PC-9 (cell line): ENCODE measurements at regions not wholly inside any gene's neighbourhood (a gene's known extent, or its start where the extent isn't known, plus 50 kb on each side); places are given as distances from the start of the nearest gene placed in this dataset.

Source experiments
- BruUV-seq: library from RNA; stranded (reverse); fragments of 400-500 nt; replicated peaks from 2 replicates; lab custom pipeline; 2021; lab: Mats Ljungman, UMichigan
- CTCF ChIA-PET: fragments of 300-600 bp; sonication (Branson Sonifier 250); formaldehyde crosslinking; loops from one replicate; lab custom pipeline; 2022; ENCODE audit warnings: antibody characterized with exemption; lab: Charles Lee
- POLR2A ChIA-PET: fragments of 300-600 bp; sonication (Branson Sonifier 250); formaldehyde crosslinking; loops from one replicate; lab custom pipeline; 2022; ENCODE audit warnings: antibody characterized with exemption; ENCODE audit not compliant: unreplicated experiment; lab: Charles Lee
- DNase-seq, 2 experiments: peaks; one replicate each; pipeline versions ENCODE4 v3.0.0 to v3.0.0-alpha.2; 2015 to 2022; ENCODE audit warnings: mixed read lengths in 1 of 2
- H2AFZ ChIP-seq: fragments of 200-600 bp; sonication (generic); 2 replicates; pipeline ENCODE4 v1.8.1; 2017; ENCODE audit warnings: antibody characterized with exemption
- H3F3A ChIP-seq: fragments of 200-600 bp; sonication (generic); 2 replicates; pipeline ENCODE4 v1.8.1; 2017; ENCODE audit warnings: antibody characterized with exemption, mild to moderate bottlenecking, low read depth; ENCODE audit not compliant: insufficient read depth
- H3K27ac ChIP-seq: fragments of 200-600 bp; sonication (generic); 2 replicates; pipeline ENCODE4 v1.6.1; 2016; ENCODE audit warnings: mixed run types
- H3K27me3 ChIP-seq: fragments of 200-600 bp; sonication (generic); 2 replicates; pipeline ENCODE4 v1.6.1; 2016; ENCODE audit warnings: low read depth, mixed run types; ENCODE audit not compliant: insufficient read depth
- H3K36me3 ChIP-seq: fragments of 200-600 bp; sonication (generic); 2 replicates; pipeline ENCODE4 v1.6.1; 2016; ENCODE audit warnings: low read depth, mixed run types
- H3K4me1 ChIP-seq: fragments of 200-600 bp; sonication (generic); replicated peaks from 2 replicates; pipeline ENCODE4 v1.6.1; 2016; ENCODE audit warnings: mixed run types; ENCODE audit not compliant: insufficient read depth
- H3K4me2 ChIP-seq: fragments of 200-600 bp; sonication (generic); 2 replicates; pipeline ENCODE4 v1.6.1; 2017; ENCODE audit warnings: mixed run types
- H3K4me3 ChIP-seq: fragments of 200-600 bp; sonication (generic); 2 replicates; pipeline ENCODE4 v1.6.1; 2016; ENCODE audit warnings: mixed run types
- H3K79me2 ChIP-seq: fragments of 200-600 bp; sonication (generic); 2 replicates; pipeline ENCODE4 v1.6.1; 2017; ENCODE audit warnings: low read depth, mixed run types
- H3K9me2 ChIP-seq: fragments of 200-600 bp; sonication (generic); 2 replicates; pipeline ENCODE4 v1.8.1; 2017; ENCODE audit warnings: mild to moderate bottlenecking; ENCODE audit not compliant: insufficient read depth
- H3K9me3 ChIP-seq: fragments of 200-600 bp; sonication (generic); 2 replicates; pipeline ENCODE4 v1.8.1; 2016; ENCODE audit warnings: low read depth; ENCODE audit not compliant: insufficient read depth
- H4K20me1 ChIP-seq: fragments of 200-600 bp; sonication (generic); 2 replicates; pipeline ENCODE4 v1.8.1; 2017; ENCODE audit not compliant: insufficient read depth
- EZH2 ChIP-seq: fragments of 200-600 bp; sonication (generic); IDR thresholded peaks from 2 replicates; pipeline ENCODE4 v1.8.0; 2017; ENCODE audit warnings: antibody characterized with exemption, low read depth
- intact Hi-C: fragments of 100-400 bp; cut with micrococcal nuclease; formaldehyde crosslinking; loops from one replicate; pipeline ENCODE4 v1.10.0; 2022; ENCODE audit not compliant: unreplicated experiment
- TF ChIP-seq, protein P1 (sequence below): fragments of 200-600 bp; sonication (generic); conservative IDR thresholded peaks from 2 replicates; pipeline ENCODE4 v1.6.1; 2017; ENCODE audit warnings: mixed run types, antibody characterized with exemption, mild to moderate bottlenecking, moderate library complexity

DNA sequence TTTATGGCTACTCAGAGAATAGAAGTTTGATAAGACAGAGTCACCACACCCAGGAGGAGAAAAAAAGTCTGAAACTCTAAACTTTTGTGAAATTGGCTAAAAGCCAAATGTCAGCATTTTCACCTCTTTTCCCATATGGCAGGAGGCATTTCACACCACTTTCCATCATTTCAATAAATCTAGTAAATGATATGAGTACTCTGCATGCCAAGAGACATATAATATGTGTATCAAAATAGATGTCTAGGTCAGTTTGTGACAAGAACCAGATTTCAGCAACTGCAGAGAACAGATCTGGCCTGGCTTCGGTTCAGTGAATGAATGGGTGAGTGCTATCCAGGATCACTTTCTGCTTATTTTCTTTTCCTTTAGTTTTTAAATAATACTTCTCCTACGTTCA is 470.8 kb downstream of the ENC1 start:
- DNase-seq: no peak
- Histone ChIP-seq H3K79me2 (no peaks in the 10 kb centered on the region), H4K20me1 (no peaks in the 10 kb centered on the region), H3K9me2 (no peaks in the 10 kb centered on the region), H2AFZ (no peak overlapping the region), H3K9me3 (no peaks in the 10 kb centered on the region), H3K27ac (no peak overlapping the region), H3F3A (no peaks in the 10 kb centered on the region; the same call in 1 of the 2 replicates), H3K4me1 (peaks cover 25% of the 10 kb centered on the region), H3K4me2 (no peak overlapping the region), H3K36me3 (no peaks in the 10 kb centered on the region), H3K27me3 (no peaks in the 10 kb centered on the region), H3K4me3 (no peak overlapping the region)
- no TSS peak for BruUV-seq
- TF ChIP-seq, protein P1, sequence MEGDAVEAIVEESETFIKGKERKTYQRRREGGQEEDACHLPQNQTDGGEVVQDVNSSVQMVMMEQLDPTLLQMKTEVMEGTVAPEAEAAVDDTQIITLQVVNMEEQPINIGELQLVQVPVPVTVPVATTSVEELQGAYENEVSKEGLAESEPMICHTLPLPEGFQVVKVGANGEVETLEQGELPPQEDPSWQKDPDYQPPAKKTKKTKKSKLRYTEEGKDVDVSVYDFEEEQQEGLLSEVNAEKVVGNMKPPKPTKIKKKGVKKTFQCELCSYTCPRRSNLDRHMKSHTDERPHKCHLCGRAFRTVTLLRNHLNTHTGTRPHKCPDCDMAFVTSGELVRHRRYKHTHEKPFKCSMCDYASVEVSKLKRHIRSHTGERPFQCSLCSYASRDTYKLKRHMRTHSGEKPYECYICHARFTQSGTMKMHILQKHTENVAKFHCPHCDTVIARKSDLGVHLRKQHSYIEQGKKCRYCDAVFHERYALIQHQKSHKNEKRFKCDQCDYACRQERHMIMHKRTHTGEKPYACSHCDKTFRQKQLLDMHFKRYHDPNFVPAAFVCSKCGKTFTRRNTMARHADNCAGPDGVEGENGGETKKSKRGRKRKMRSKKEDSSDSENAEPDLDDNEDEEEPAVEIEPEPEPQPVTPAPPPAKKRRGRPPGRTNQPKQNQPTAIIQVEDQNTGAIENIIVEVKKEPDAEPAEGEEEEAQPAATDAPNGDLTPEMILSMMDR: no peak
- no peak for TF ChIP-seq EZH2
- ChIA-PET POLR2A (no interaction called here), CTCF (no interaction called here)
- intact Hi-C loops: no loop called here

- Histone ChIP-seq H3K4me2 (peak overlapping the region; percentile 23), H3K79me2 (no peaks in the 10 kb centered on the region), H3K27ac (peak overlapping the region; percentile 43), H3F3A (no peaks in the 10 kb centered on the region; the same call in 1 of the 2 replicates), H3K9me2 (no peaks in the 10 kb centered on the region), H3K4me1 (peaks cover 25% of the 10 kb centered on the region), H3K36me3 (no peaks in the 10 kb centered on the region), H3K27me3 (no peaks in the 10 kb centered on the region), H3K9me3 (no peaks in the 10 kb centered on the region), H4K20me1 (no peaks in the 10 kb centered on the region), H2AFZ (no peak overlapping the region), H3K4me3 (no peak overlapping the region)
- DNase-seq: no peak
- TF ChIP-seq EZH2: no peak
- TF ChIP-seq, protein P1: no peak
- intact Hi-C loops: no loop called here
- BruUV-seq: no TSS peak
- ChIA-PET CTCF (no interaction called here), POLR2A (interaction anchor here (0.7 kb wide), 1 partner anchor 134 kb away, joined by 4 read pairs; no protein-coding TSS in a partner anchor)
These were observed 472.6 kb downstream of the ENC1 start for GRCh38 chr5:74167930-74168315.

- H3F3A ChIP-seq: no peaks in the 10 kb centered on the region; the same call in 1 of the 2 replicates
- H3K27me3 ChIP-seq: no peaks in the 10 kb centered on the region
- no peaks in the 10 kb centered on the region for H3K9me2 ChIP-seq
- TF ChIP-seq, protein P1: no peak
- no peak for TF ChIP-seq EZH2
- no peak overlapping the region for H2AFZ ChIP-seq
- intact Hi-C loops: no loop called here
- H3K27ac ChIP-seq: peak overlapping the region; percentile 43
- ChIA-PET CTCF (no interaction called here), POLR2A (interaction anchor here (0.7 kb wide), 1 partner anchor 133 kb away, joined by 4 read pairs; no protein-coding TSS in a partner anchor)
- H3K36me3 ChIP-seq: no peaks in the 10 kb centered on the region
- H3K9me3 ChIP-seq: no peaks in the 10 kb centered on the region
- no TSS peak for BruUV-seq
- DNase-seq: peak in 1 of 2 experiments; percentile 63
- H3K4me3 ChIP-seq: no peak overlapping the region
- H3K4me1 ChIP-seq: peaks cover 25% of the 10 kb centered on the region
- peak overlapping the region; percentile 23 for H3K4me2 ChIP-seq
- no peaks in the 10 kb centered on the region for H4K20me1 ChIP-seq
- no peaks in the 10 kb centered on the region for H3K79me2 ChIP-seq
These were observed 473.2 kb downstream of the ENC1 start for GRCh38 chr5:74167206-74167929.
